DMS 273 treated with DMSO at 0.1 percent for 48 hours (cell line): ENCODE measurements at regions not wholly inside any gene's neighbourhood (a gene's known extent, or its start where the extent isn't known, plus 50 kb on each side); places are given as distances from the start of the nearest gene placed in this dataset.

ENCODE experiments used
- DNase-seq: peaks from one replicate; lab custom pipeline; 2025; lab: John Stamatoyannopoulos, UW

- DNase-seq: no peak
Measured at GRCh38 chr20:23205211-23205610, 119.1 kb upstream of the CD93 start.

- no peak for DNase-seq
Measured at GRCh38 chr20:23203951-23204730, 118.0 kb upstream of the CD93 start.

DNA sequence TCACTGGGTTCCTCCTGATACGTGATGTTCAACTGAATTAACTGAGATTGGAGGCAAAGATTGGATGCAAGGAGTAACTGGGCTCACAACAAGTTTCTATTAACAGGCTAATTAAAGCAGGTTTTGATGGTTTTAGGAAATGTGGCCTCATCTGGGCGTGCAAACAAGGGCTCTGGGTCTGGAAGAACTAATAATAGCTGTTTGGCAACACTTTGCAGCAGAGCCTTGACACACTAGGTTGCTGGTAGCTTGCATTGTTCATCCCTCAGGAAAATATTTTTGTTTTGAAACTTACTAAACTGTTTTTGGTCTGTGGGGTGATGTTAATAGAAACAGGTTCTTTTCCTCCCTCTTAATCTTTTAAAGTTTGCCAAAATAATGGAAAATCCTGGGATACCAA, 117.2 kb upstream of the CD93 start:
- DNase-seq: no peak

DNA sequence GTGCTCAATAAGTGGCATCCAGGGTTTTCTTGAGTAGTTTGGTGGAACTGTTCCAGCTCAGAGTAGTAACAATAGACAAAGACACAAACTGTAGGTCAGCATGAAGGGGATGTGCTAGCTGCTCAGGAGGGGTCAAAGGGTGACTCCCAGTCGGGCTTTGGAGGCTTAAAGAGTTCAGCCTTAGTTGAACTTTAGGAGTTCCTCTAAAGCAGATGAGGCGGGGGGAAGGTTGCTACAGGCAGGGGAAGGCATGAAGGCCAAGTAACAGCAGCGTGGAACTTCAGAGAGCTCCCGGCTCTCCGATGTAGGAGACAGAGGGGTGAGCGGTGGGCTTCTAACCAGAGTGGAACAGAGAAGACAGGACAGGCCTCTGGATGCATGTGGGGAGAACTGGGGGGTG, 115.5 kb upstream of the CD93 start:
- DNase-seq: no peak

GRCh38 chr20:23200914-23201313, 114.8 kb upstream of the CD93 start:
- DNase-seq: no peak

DNA sequence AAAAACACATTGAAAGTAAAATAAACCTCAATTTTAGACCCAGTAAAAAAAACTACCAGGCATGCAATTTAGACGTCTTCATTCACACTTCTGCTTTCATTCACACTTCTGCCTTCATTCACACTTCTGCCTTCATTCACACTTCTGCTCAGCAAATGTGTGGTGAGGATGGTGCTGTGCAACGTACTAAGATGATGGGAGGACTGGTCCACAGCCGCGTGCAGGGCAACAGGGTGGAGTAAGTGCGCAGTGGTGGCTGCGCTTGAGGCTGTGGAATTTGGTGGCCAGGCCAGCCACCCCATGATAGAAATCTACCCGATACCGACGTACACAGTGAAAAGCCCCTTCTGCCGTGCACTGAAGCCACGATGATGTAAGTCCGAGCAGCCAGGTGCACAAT, 114.3 kb upstream of the CD93 start:
- DNase-seq: no peak

- DNase-seq: no peak
Measured at GRCh38 chr20:23199356-23199755, 113.2 kb upstream of the CD93 start.

- no peak for DNase-seq
Measured at GRCh38 chr20:23198815-23199214, 112.7 kb upstream of the CD93 start.

- DNase-seq: no peak
Measured at GRCh38 chr20:23197836-23198235, 111.7 kb upstream of the CD93 start.

DNA sequence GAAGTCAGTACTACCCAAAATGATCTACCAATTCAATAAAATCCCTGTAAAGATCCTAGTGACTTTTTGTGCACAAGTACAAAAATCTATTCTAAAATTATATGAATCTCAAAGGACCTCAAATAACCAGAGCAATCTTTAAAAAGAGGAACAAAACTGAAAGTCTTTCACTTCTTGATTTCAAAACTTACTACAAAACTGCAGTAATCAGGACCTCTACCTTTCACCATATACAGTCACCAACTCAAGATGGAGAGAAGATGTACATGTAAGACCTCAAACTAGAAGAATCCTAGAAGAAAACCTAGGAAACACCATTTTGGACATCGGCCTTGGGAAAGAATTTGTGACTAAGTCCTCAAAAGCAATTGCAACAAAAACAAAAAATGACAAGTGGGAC, 109.5 kb upstream of the CD93 start:
- no peak for DNase-seq

DNA sequence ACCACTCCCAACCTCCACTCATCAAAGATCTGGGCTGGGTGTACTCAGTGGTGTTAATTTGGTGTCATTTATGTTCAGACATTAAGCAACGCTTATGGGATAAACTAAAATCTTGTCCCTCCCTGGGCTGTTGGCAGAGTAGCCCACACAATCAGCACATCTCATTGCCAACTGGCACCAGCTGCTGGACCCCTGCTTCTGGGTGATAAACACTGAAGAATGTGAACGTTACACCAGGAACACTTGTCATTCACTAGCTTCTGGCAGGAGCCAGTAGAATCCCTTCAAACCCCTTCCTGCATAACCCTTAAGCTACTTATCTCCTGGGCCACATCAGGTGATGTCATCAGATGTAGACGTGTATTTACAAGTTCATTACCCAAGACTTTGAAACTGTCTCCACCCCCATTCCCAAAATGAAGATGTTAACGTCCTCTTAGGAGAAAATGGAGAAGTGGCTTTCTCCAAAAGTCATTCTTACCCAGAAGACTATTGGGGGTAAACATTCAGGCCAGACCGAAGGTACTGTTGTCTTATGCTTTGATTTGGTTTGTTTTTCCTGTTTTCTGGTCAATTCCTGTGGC, 107.8 kb upstream of the CD93 start:
- no peak for DNase-seq

GRCh38 chr20:23192469-23192868, 106.3 kb upstream of the CD93 start:
- DNase-seq: no peak

- DNase-seq: no peak
Measured at GRCh38 chr20:23190557-23190956, 104.4 kb upstream of the CD93 start.

- DNase-seq: no peak
Measured at GRCh38 chr20:23189854-23190253, 103.7 kb upstream of the CD93 start.

GRCh38 chr20:23189341-23189740, 103.2 kb upstream of the CD93 start:
- DNase-seq: no peak

DNA sequence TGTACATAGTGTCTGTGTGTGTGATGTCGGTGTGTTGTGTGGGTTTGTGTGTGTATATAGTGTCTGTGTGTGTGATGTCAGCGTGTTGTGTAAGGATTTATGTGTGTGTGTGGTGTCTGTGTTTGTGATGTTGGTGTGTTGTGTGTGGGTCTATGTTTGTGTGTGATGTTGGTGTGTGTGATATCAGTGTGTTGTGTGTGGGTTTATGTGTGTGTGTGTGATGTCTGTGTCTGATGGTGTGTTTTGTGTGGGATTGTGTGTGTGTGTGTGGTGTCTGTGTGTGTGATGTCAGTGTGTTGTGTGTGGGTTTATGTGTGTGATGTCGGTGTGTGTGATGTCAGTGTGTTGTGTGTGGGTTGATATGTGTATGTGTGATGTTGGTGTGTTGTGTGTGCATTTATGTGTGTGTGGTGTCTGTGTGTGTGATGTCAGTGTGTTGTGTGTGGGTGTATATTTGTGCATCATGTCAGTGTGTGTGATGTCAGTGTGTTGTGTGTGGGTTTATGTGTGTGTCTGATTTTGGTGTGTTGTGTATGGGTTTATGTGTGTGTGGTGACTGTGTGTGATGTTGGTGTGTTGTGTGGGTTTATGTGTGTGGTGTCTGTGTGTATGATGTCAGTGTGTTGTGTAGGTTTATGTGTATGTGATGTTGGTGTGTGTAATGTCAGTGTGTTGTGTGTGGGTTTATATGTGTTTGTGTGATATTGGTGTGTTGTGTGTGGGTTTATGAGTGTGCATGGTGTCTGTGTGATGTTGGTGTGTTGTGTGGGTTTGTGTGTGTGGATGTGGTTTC, 102.4 kb upstream of the CD93 start:
- no peak for DNase-seq

DNA sequence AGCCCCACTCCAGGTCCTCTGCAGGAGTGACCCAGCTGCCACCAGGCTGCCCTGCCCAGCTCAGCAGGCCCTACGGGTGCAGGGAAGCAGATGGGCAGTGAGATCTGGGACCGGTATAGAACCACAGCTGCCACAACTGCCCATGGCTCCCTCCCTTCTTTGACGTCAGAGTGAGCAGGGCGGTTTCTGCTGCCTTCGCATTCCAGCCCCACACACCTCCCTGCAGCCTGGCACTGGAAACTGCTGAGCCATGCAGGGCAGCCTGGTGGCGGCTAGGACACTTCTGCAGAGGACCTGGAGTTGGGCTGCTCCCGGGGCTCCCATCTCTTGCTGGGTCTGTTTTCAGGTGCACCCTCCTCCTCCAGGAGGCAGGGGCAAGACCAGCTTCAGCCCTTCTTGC, 101.6 kb upstream of the CD93 start:
- no peak for DNase-seq

- DNase-seq: no peak
Measured at GRCh38 chr20:23186808-23187207, 100.7 kb upstream of the CD93 start.

- DNase-seq: no peak
Measured at GRCh38 chr20:23180451-23180921, 94.4 kb upstream of the CD93 start.

- DNase-seq: no peak
Measured at GRCh38 chr20:23179766-23180403, 93.8 kb upstream of the CD93 start.

DNA sequence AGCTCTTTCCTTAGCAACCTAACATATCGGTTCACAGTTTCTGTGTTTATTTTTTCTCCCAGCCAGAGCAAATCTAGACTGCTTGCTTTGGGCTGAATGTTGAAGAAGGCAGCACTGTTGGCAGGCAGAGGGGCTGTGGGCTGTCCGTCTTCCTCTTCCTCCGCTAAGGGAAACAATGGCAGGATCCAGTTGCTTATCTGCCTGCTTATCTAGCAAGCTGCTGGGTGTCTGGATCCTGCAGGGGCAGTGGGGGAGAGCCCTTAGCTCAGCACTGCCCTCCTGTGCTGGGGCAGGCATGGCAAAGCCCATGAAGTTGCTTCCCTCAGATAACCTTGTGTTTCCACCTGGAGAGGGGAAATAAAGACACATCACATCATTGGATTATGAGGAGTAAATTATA, 92.7 kb upstream of the CD93 start:
- DNase-seq: no peak

GRCh38 chr20:23174821-23175220, 88.7 kb upstream of the CD93 start:
- no peak for DNase-seq

DNA sequence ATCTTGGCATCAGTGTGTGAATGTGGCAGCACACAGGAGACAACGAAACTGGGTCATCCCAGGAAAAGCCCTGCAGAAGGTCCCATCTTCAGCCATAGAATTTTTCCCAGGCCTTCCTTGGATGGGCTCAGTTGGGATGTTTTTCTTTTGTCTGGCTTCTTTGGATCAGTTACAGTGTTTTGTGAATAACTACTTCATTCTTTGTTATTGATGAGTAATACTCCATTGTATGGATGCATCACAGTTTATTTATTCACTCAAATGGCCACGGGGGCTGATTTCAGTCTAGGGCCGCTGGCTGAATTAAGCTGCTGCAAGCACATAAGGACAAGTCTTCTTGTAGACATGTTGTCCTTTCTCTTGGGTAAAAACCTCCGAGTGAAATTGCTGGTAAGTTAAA, 81.3 kb upstream of the CD93 start:
- no peak for DNase-seq
